HAP-1 (cell line): ENCODE measurements at regions not wholly inside any gene's neighbourhood (a gene's known extent, or its start where the extent isn't known, plus 50 kb on each side); places are given as distances from the start of the nearest gene placed in this dataset.
"Not testable (repeated sequence)": the region's sequence is repeated elsewhere in the genome, so short reads cannot be mapped to it uniquely, and the experiment has no call there.

Source experiments
- DNase-seq, 2 experiments: peaks; one replicate each; pipeline ENCODE4 v3.0.0-alpha.2; 2016 to 2020; ENCODE audit warnings: low spot score in 2 of 2
- H3K27me3 ChIP-seq: fragments of 250-450 bp; sonication (Bioruptor Pico); 2 replicates; pipeline ENCODE4 v1.5.1; 2020; ENCODE audit warnings: low read depth, mild to moderate bottlenecking, moderate library complexity
- H3K36me3 ChIP-seq: fragments of 250-450 bp; sonication (Bioruptor Pico); replicated peaks from 2 replicates; pipeline ENCODE4 v1.5.1; 2020; ENCODE audit warnings: mild to moderate bottlenecking
- H3K4me1 ChIP-seq: fragments of 250-450 bp; sonication (Bioruptor Pico); 2 replicates; pipeline ENCODE4 v1.5.1; 2020; ENCODE audit warnings: mild to moderate bottlenecking
- H3K4me3 ChIP-seq: fragments of 250-450 bp; sonication (Bioruptor Pico); 2 replicates; pipeline ENCODE4 v1.5.1; 2020; ENCODE audit warnings: mild to moderate bottlenecking, moderate library complexity
- H3K9me3 ChIP-seq: fragments of 250-450 bp; sonication (Bioruptor Pico); 2 replicates; pipeline ENCODE4 v1.5.1; 2020; ENCODE audit warnings: mild to moderate bottlenecking, moderate library complexity
- in situ Hi-C: fragments of 300-500 bp; cut with MboI; formaldehyde crosslinking; loops from 3 replicates; pipeline ENCODE4 v1.14.3; 2020; ENCODE audit warnings: low sequenced_read_pairs, inconsistent platforms, mixed read lengths

GRCh38 chr15:59762558-59762957 is 73.4 kb upstream of the BNIP2 start:
- no peak for DNase-seq
- Histone ChIP-seq H3K36me3 (no peaks in the 10 kb centered on the region), H3K4me1 (no peaks in the 10 kb centered on the region), H3K4me3 (no peak overlapping the region), H3K27me3 (no peaks in the 10 kb centered on the region; the same call in 1 of the 2 replicates), H3K9me3 (no peaks in the 10 kb centered on the region)
- in situ Hi-C loops: no loop called here

- H3K9me3 ChIP-seq, H3K4me3 ChIP-seq, H3K27me3 ChIP-seq, H3K36me3 ChIP-seq, H3K4me1 ChIP-seq, DNase-seq, in situ Hi-C loops: not testable (repeated sequence)
These were observed 71.1 kb upstream of the BNIP2 start for GRCh38 chr15:59760256-59760655.

- no peak for DNase-seq
- in situ Hi-C loops: no loop called here
- H3K4me1 ChIP-seq: no peaks in the 10 kb centered on the region
- no peak overlapping the region for H3K4me3 ChIP-seq
- H3K36me3 ChIP-seq: no peaks in the 10 kb centered on the region
- H3K27me3 ChIP-seq: peaks cover 29% of the 10 kb centered on the region
- no peaks in the 10 kb centered on the region for H3K9me3 ChIP-seq
These were observed 62.7 kb upstream of the BNIP2 start for GRCh38 chr15:59751552-59752413.

GRCh38 chr15:59746777-59747176 is 57.7 kb upstream of the BNIP2 start:
- in situ Hi-C loops: no loop called here
- no peak overlapping the region for H3K4me3 ChIP-seq
- H3K4me1 ChIP-seq: no peaks in the 10 kb centered on the region
- DNase-seq: no peak
- H3K36me3 ChIP-seq: no peaks in the 10 kb centered on the region
- H3K9me3 ChIP-seq: 0 out of 2 replicates have a peak, but pooled peaks cover 2% of the 10 kb centered on the region
- peaks cover 14% of the 10 kb centered on the region for H3K27me3 ChIP-seq

- Histone ChIP-seq H3K36me3 (no peaks in the 10 kb centered on the region), H3K4me1 (no peaks in the 10 kb centered on the region), H3K9me3 (0 out of 2 replicates have a peak, but pooled peaks cover 2% of the 10 kb centered on the region), H3K4me3 (no peak overlapping the region), H3K27me3 (0 out of 2 replicates have a peak, but pooled peaks cover 5% of the 10 kb centered on the region)
- in situ Hi-C loops: no loop called here
- no peak for DNase-seq
These were observed 52.3 kb upstream of the BNIP2 start for GRCh38 chr15:59741274-59741906.

- Histone ChIP-seq H3K27me3 (0 out of 2 replicates have a peak, but pooled peaks cover 5% of the 10 kb centered on the region), H3K4me1 (no peaks in the 10 kb centered on the region), H3K4me3 (no peak overlapping the region), H3K9me3 (0 out of 2 replicates have a peak, but pooled peaks cover 2% of the 10 kb centered on the region), H3K36me3 (no peaks in the 10 kb centered on the region)
- in situ Hi-C loops: no loop called here
- DNase-seq: no peak
These were observed 50.6 kb upstream of the BNIP2 start for GRCh38 chr15:59739557-59740186.
